A673 (cell line): ENCODE measurements at regions not wholly inside any gene's neighbourhood (a gene's known extent, or its start where the extent isn't known, plus 50 kb on each side); places are given as distances from the start of the nearest gene placed in this dataset.

Experiments used
- EZH2 ChIP-seq: fragments of 200-600 bp; sonication (generic); IDR thresholded peaks from 2 replicates; pipeline ENCODE4 v1.6.1; 2017; ENCODE audit warnings: borderline replicate concordance, low read depth, mild to moderate bottlenecking, mixed read lengths, antibody characterized with exemption, low read length; ENCODE audit not compliant: poor library complexity, severe bottlenecking
- TF ChIP-seq, protein P1 (sequence below): fragments of 300-800, 200-600 bp; sonication (generic); conservative IDR thresholded peaks from 2 replicates; pipeline ENCODE4 v1.5.1; 2017; ENCODE audit warnings: low read depth, mild to moderate bottlenecking, antibody characterized with exemption, low read length, moderate library complexity, mixed read lengths

GRCh38 chr7:118129041-118129795, 54.7 kb upstream of the LSM8 start:
- TF ChIP-seq, protein P1, sequence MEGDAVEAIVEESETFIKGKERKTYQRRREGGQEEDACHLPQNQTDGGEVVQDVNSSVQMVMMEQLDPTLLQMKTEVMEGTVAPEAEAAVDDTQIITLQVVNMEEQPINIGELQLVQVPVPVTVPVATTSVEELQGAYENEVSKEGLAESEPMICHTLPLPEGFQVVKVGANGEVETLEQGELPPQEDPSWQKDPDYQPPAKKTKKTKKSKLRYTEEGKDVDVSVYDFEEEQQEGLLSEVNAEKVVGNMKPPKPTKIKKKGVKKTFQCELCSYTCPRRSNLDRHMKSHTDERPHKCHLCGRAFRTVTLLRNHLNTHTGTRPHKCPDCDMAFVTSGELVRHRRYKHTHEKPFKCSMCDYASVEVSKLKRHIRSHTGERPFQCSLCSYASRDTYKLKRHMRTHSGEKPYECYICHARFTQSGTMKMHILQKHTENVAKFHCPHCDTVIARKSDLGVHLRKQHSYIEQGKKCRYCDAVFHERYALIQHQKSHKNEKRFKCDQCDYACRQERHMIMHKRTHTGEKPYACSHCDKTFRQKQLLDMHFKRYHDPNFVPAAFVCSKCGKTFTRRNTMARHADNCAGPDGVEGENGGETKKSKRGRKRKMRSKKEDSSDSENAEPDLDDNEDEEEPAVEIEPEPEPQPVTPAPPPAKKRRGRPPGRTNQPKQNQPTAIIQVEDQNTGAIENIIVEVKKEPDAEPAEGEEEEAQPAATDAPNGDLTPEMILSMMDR: no peak
- TF ChIP-seq EZH2: no peak
